ENCODE measurements at regions not wholly inside any gene's neighbourhood (a gene's known extent, or its start where the extent isn't known, plus 50 kb on each side); places are given as distances from the start of the nearest gene placed in this dataset.
"Not testable (repeated sequence)": the region's sequence is repeated elsewhere in the genome, so short reads cannot be mapped to it uniquely, and the experiment has no call there.

GRCh38 chr2:239644011-239644410 lies 243.2 kb upstream of the HDAC4 start:
- Histone ChIP-seq H3K4me3 (ENCODE audit: low read length) (no peak overlapping the region), H3K4me1 (ENCODE audit: insufficient read depth, low read length) (no peaks in the 10 kb centered on the region; the same call in 1 of the 2 replicates), H3K9ac (ENCODE audit: low read depth, low read length) (no peak overlapping the region), H3K27me3 (ENCODE audit: insufficient read depth, low read length) (no peaks in the 10 kb centered on the region), H3K36me3 (ENCODE audit: insufficient read depth, low read depth, low read length) (no peaks in the 10 kb centered on the region), H3K27ac (ENCODE audit: low read length) (no peak overlapping the region), H3K9me3 (ENCODE audit: insufficient read depth, low read depth, low read length) (no peaks in the 10 kb centered on the region)

- no peak overlapping the region for H3K4me3 ChIP-seq (ENCODE audit: low read length)
- H3K27me3 ChIP-seq (ENCODE audit: insufficient read depth, low read length): no peaks in the 10 kb centered on the region
- H3K27ac ChIP-seq (ENCODE audit: low read length): no peak overlapping the region
- no peak overlapping the region for H3K9ac ChIP-seq (ENCODE audit: low read depth, low read length)
- no peaks in the 10 kb centered on the region for H3K9me3 ChIP-seq (ENCODE audit: insufficient read depth, low read depth, low read length)
- no peaks in the 10 kb centered on the region for H3K36me3 ChIP-seq (ENCODE audit: insufficient read depth, low read depth, low read length)
- no peaks in the 10 kb centered on the region for H3K4me1 ChIP-seq (ENCODE audit: insufficient read depth, low read length)
Measured at GRCh38 chr2:239642406-239643004, 241.7 kb upstream of the HDAC4 start.

- not testable (repeated sequence) for H3K9ac ChIP-seq (ENCODE audit: low read depth, low read length); H3K4me1 ChIP-seq (ENCODE audit: insufficient read depth, low read length); H3K27ac ChIP-seq (ENCODE audit: low read length); H3K36me3 ChIP-seq (ENCODE audit: insufficient read depth, low read depth, low read length); H3K4me3 ChIP-seq (ENCODE audit: low read length); H3K9me3 ChIP-seq (ENCODE audit: insufficient read depth, low read depth, low read length); H3K27me3 ChIP-seq (ENCODE audit: insufficient read depth, low read length)
Measured at GRCh38 chr2:239641904-239642303, 241.1 kb upstream of the HDAC4 start.

- Histone ChIP-seq H3K27ac (ENCODE audit: low read length) (no peak overlapping the region), H3K36me3 (ENCODE audit: insufficient read depth, low read depth, low read length) (no peaks in the 10 kb centered on the region), H3K9me3 (ENCODE audit: insufficient read depth, low read depth, low read length) (no peaks in the 10 kb centered on the region; the same call in 1 of the 2 replicates), H3K4me3 (ENCODE audit: low read length) (no peak overlapping the region), H3K27me3 (ENCODE audit: insufficient read depth, low read length) (no peaks in the 10 kb centered on the region), H3K9ac (ENCODE audit: low read depth, low read length) (no peak overlapping the region), H3K4me1 (ENCODE audit: insufficient read depth, low read length) (no peaks in the 10 kb centered on the region)
Measured at GRCh38 chr2:239640676-239641578, 240.1 kb upstream of the HDAC4 start.

- no peaks in the 10 kb centered on the region; the same call in 1 of the 2 replicates for H3K9me3 ChIP-seq (ENCODE audit: insufficient read depth, low read depth, low read length)
- H3K27me3 ChIP-seq (ENCODE audit: insufficient read depth, low read length): no peaks in the 10 kb centered on the region
- H3K4me3 ChIP-seq (ENCODE audit: low read length): no peak overlapping the region
Measured at GRCh38 chr2:239640210-239640609, 239.4 kb upstream of the HDAC4 start.

GRCh38 chr2:239639421-239640185 lies 238.8 kb upstream of the HDAC4 start:
- Histone ChIP-seq H3K27me3 (ENCODE audit: insufficient read depth, low read length) (no peaks in the 10 kb centered on the region), H3K4me1 (ENCODE audit: insufficient read depth, low read length) (no peaks in the 10 kb centered on the region), H3K27ac (ENCODE audit: low read length) (no peak overlapping the region), H3K36me3 (ENCODE audit: insufficient read depth, low read depth, low read length) (no peaks in the 10 kb centered on the region), H3K4me3 (ENCODE audit: low read length) (no peak overlapping the region), H3K9ac (ENCODE audit: low read depth, low read length) (no peak overlapping the region), H3K9me3 (ENCODE audit: insufficient read depth, low read depth, low read length) (no peaks in the 10 kb centered on the region; the same call in 1 of the 2 replicates)

More at GRCh38 chr2:239640210-239640609, 239.4 kb upstream of the HDAC4 start:
- no peak overlapping the region for H3K9ac ChIP-seq (ENCODE audit: low read depth, low read length)
- no peaks in the 10 kb centered on the region for H3K4me1 ChIP-seq (ENCODE audit: insufficient read depth, low read length)
- H3K36me3 ChIP-seq (ENCODE audit: insufficient read depth, low read depth, low read length): no peaks in the 10 kb centered on the region
- no peak overlapping the region for H3K27ac ChIP-seq (ENCODE audit: low read length)

GRCh38 chr2:239638376-239638775 lies 237.6 kb upstream of the HDAC4 start:
- no peak overlapping the region for H3K9ac ChIP-seq (ENCODE audit: low read depth, low read length)

GRCh38 chr2:239636808-239637207 lies 236.0 kb upstream of the HDAC4 start:
- H3K9ac ChIP-seq (ENCODE audit: low read depth, low read length): no peak overlapping the region
- H3K4me1 ChIP-seq (ENCODE audit: insufficient read depth, low read length): no peaks in the 10 kb centered on the region
- H3K27me3 ChIP-seq (ENCODE audit: insufficient read depth, low read length): no peaks in the 10 kb centered on the region
- no peak overlapping the region for H3K27ac ChIP-seq (ENCODE audit: low read length)
- no peaks in the 10 kb centered on the region; the same call in 1 of the 2 replicates for H3K9me3 ChIP-seq (ENCODE audit: insufficient read depth, low read depth, low read length)
- H3K36me3 ChIP-seq (ENCODE audit: insufficient read depth, low read depth, low read length): no peaks in the 10 kb centered on the region
- no peak overlapping the region for H3K4me3 ChIP-seq (ENCODE audit: low read length)

More at GRCh38 chr2:239638376-239638775, 237.6 kb upstream of the HDAC4 start:
- H3K4me3 ChIP-seq (ENCODE audit: low read length): no peak overlapping the region
- H3K36me3 ChIP-seq (ENCODE audit: insufficient read depth, low read depth, low read length): no peaks in the 10 kb centered on the region
- no peaks in the 10 kb centered on the region; the same call in 1 of the 2 replicates for H3K9me3 ChIP-seq (ENCODE audit: insufficient read depth, low read depth, low read length)
- H3K4me1 ChIP-seq (ENCODE audit: insufficient read depth, low read length): no peaks in the 10 kb centered on the region
- H3K27me3 ChIP-seq (ENCODE audit: insufficient read depth, low read length): no peaks in the 10 kb centered on the region
- no peak overlapping the region for H3K27ac ChIP-seq (ENCODE audit: low read length)

- Histone ChIP-seq H3K9me3 (ENCODE audit: insufficient read depth, low read depth, low read length) (no peaks in the 10 kb centered on the region; the same call in 1 of the 2 replicates), H3K4me1 (ENCODE audit: insufficient read depth, low read length) (no peaks in the 10 kb centered on the region), H3K36me3 (ENCODE audit: insufficient read depth, low read depth, low read length) (no peaks in the 10 kb centered on the region), H3K4me3 (ENCODE audit: low read length) (no peak overlapping the region), H3K9ac (ENCODE audit: low read depth, low read length) (no peak overlapping the region), H3K27ac (ENCODE audit: low read length) (no peak overlapping the region), H3K27me3 (ENCODE audit: insufficient read depth, low read length) (no peaks in the 10 kb centered on the region)
Measured at GRCh38 chr2:239634769-239635168, 233.9 kb upstream of the HDAC4 start.

- Histone ChIP-seq H3K36me3 (ENCODE audit: insufficient read depth, low read depth, low read length) (no peaks in the 10 kb centered on the region), H3K4me3 (ENCODE audit: low read length) (no peak overlapping the region), H3K27ac (ENCODE audit: low read length) (no peak overlapping the region), H3K4me1 (ENCODE audit: insufficient read depth, low read length) (peaks cover 3% of the 10 kb centered on the region; the same call in 1 of the 2 replicates), H3K27me3 (ENCODE audit: insufficient read depth, low read length) (no peaks in the 10 kb centered on the region), H3K9ac (ENCODE audit: low read depth, low read length) (no peak overlapping the region), H3K9me3 (ENCODE audit: insufficient read depth, low read depth, low read length) (no peaks in the 10 kb centered on the region)
Measured at GRCh38 chr2:239630618-239631286, 229.9 kb upstream of the HDAC4 start.

Measured in iPS-20b (cell line).